ENCODE measurements at regions not wholly inside any gene's neighbourhood (a gene's known extent, or its start where the extent isn't known, plus 50 kb on each side); places are given as distances from the start of the nearest gene placed in this dataset.
"Not testable (repeated sequence)": the region's sequence is repeated elsewhere in the genome, so short reads cannot be mapped to it uniquely, and the experiment has no call there.

- POLR2A ChIA-PET = no interaction called here
- no peaks in the 10 kb centered on the region for H3K9me3 Mint-ChIP-seq
- no peak overlapping the region for H3K4me3 Mint-ChIP-seq
- H3K4me1 Mint-ChIP-seq (ENCODE audit: low read depth) = no peaks in the 10 kb centered on the region
- H3K27ac Mint-ChIP-seq = no peak overlapping the region
- intact Hi-C loops (cut with micrococcal nuclease) = no loop called here
- CTCF ChIA-PET = interaction anchor here (1.1 to 1.5 kb wide), 2 partner anchors 64 to 71 kb away, joined by 3 to 4 read pairs; partner anchors contain the start of gene FYN
- H3K27me3 Mint-ChIP-seq = no peaks in the 10 kb centered on the region
- DNase-seq = no peak
- no peaks in the 10 kb centered on the region for H3K36me3 Mint-ChIP-seq
These were observed 71.3 kb upstream of the FYN start for GRCh38 chr6:111944541-111944940.

GRCh38 chr6:111949546-111949945 lies 76.3 kb upstream of the FYN start:
- Mint-ChIP-seq H3K27ac (no peak overlapping the region), H3K36me3 (no peaks in the 10 kb centered on the region), H3K4me1 (ENCODE audit: low read depth) (peaks cover 5% of the 10 kb centered on the region), H3K9me3 (no peaks in the 10 kb centered on the region), H3K27me3 (no peaks in the 10 kb centered on the region), H3K4me3 (no peak overlapping the region)
- ChIA-PET POLR2A (no interaction called here), CTCF (no interaction called here)
- DNase-seq = no peak
- intact Hi-C loops (cut with micrococcal nuclease) = no loop called here

- H3K9me3 Mint-ChIP-seq; H3K27ac Mint-ChIP-seq; CTCF ChIA-PET; intact Hi-C loops (cut with micrococcal nuclease); H3K36me3 Mint-ChIP-seq; H3K4me3 Mint-ChIP-seq; H3K4me1 Mint-ChIP-seq (ENCODE audit: low read depth); H3K27me3 Mint-ChIP-seq; DNase-seq; POLR2A ChIA-PET: not testable (repeated sequence)
These were observed 76.7 kb upstream of the FYN start for GRCh38 chr6:111949984-111950383.

- Mint-ChIP-seq H3K36me3 (no peaks in the 10 kb centered on the region), H3K27ac (no peak overlapping the region), H3K9me3 (no peaks in the 10 kb centered on the region), H3K4me1 (ENCODE audit: low read depth) (peaks cover 5% of the 10 kb centered on the region), H3K4me3 (no peak overlapping the region), H3K27me3 (no peaks in the 10 kb centered on the region)
- CTCF ChIA-PET = no interaction called here
- POLR2A ChIA-PET = no interaction called here
- no peak for DNase-seq
- intact Hi-C loops (cut with micrococcal nuclease) = no loop called here
These were observed 77.6 kb upstream of the FYN start for GRCh38 chr6:111950661-111951496.

GRCh38 chr6:111951497-111952085 lies 78.3 kb upstream of the FYN start:
- no peaks in the 10 kb centered on the region for H3K9me3 Mint-ChIP-seq

GRCh38 chr6:111952274-111952673 lies 79.0 kb upstream of the FYN start:
- CTCF ChIA-PET = no interaction called here
- no peak for DNase-seq
- Mint-ChIP-seq H3K4me1 (ENCODE audit: low read depth) (peaks cover 5% of the 10 kb centered on the region), H3K9me3 (no peaks in the 10 kb centered on the region), H3K4me3 (no peak overlapping the region), H3K27ac (no peak overlapping the region), H3K27me3 (no peaks in the 10 kb centered on the region), H3K36me3 (no peaks in the 10 kb centered on the region)
- POLR2A ChIA-PET = no interaction called here
- intact Hi-C loops (cut with micrococcal nuclease) = no loop called here

More at GRCh38 chr6:111951497-111952085, 78.3 kb upstream of the FYN start:
- DNase-seq = no peak
- Mint-ChIP-seq H3K36me3 (no peaks in the 10 kb centered on the region), H3K27me3 (no peaks in the 10 kb centered on the region), H3K4me1 (ENCODE audit: low read depth) (peaks cover 5% of the 10 kb centered on the region), H3K4me3 (no peak overlapping the region), H3K27ac (no peak overlapping the region)
- ChIA-PET POLR2A (no interaction called here), CTCF (no interaction called here)
- intact Hi-C loops (cut with micrococcal nuclease) = no loop called here

GRCh38 chr6:111952821-111953540 lies 79.7 kb upstream of the FYN start:
- Mint-ChIP-seq H3K9me3 (no peaks in the 10 kb centered on the region), H3K4me3 (no peak overlapping the region), H3K4me1 (ENCODE audit: low read depth) (peaks cover 5% of the 10 kb centered on the region), H3K27ac (no peak overlapping the region), H3K27me3 (no peaks in the 10 kb centered on the region), H3K36me3 (no peaks in the 10 kb centered on the region)
- ChIA-PET POLR2A (no interaction called here), CTCF (no interaction called here)
- intact Hi-C loops (cut with micrococcal nuclease) = no loop called here
- no peak for DNase-seq

GRCh38 chr6:111956098-111956497 lies 82.8 kb upstream of the FYN start:
- CTCF ChIA-PET = no interaction called here
- Mint-ChIP-seq H3K36me3 (no peaks in the 10 kb centered on the region), H3K9me3 (no peaks in the 10 kb centered on the region), H3K4me1 (ENCODE audit: low read depth) (peaks cover 5% of the 10 kb centered on the region), H3K4me3 (no peak overlapping the region), H3K27ac (no peak overlapping the region), H3K27me3 (no peaks in the 10 kb centered on the region)
- intact Hi-C loops (cut with micrococcal nuclease) = no loop called here
- POLR2A ChIA-PET = no interaction called here
- no peak for DNase-seq

- no peak overlapping the region for H3K27ac Mint-ChIP-seq
- H3K4me3 Mint-ChIP-seq = no peak overlapping the region
- no peaks in the 10 kb centered on the region for H3K27me3 Mint-ChIP-seq
- ChIA-PET CTCF (no interaction called here), POLR2A (no interaction called here)
- H3K4me1 Mint-ChIP-seq (ENCODE audit: low read depth) = peaks cover 5% of the 10 kb centered on the region
- intact Hi-C loops (cut with micrococcal nuclease) = no loop called here
- DNase-seq = no peak
- H3K36me3 Mint-ChIP-seq = no peaks in the 10 kb centered on the region
- H3K9me3 Mint-ChIP-seq = no peaks in the 10 kb centered on the region
These were observed 84.5 kb upstream of the FYN start for GRCh38 chr6:111957623-111958315.

- intact Hi-C loops (cut with micrococcal nuclease) = no loop called here
- no peaks in the 10 kb centered on the region for H3K36me3 Mint-ChIP-seq
- H3K27ac Mint-ChIP-seq = no peak overlapping the region
- ChIA-PET POLR2A (no interaction called here), CTCF (no interaction called here)
- H3K27me3 Mint-ChIP-seq = no peaks in the 10 kb centered on the region
- no peaks in the 10 kb centered on the region for H3K9me3 Mint-ChIP-seq
- H3K4me3 Mint-ChIP-seq = no peak overlapping the region
- H3K4me1 Mint-ChIP-seq (ENCODE audit: low read depth) = peaks cover 4% of the 10 kb centered on the region
- DNase-seq = no peak
These were observed 85.3 kb upstream of the FYN start for GRCh38 chr6:111958534-111958933.

- Mint-ChIP-seq H3K36me3 (no peaks in the 10 kb centered on the region), H3K9me3 (no peaks in the 10 kb centered on the region), H3K27ac (no peak overlapping the region), H3K4me3 (no peak overlapping the region), H3K4me1 (ENCODE audit: low read depth) (peaks cover 4% of the 10 kb centered on the region), H3K27me3 (no peaks in the 10 kb centered on the region)
- DNase-seq = no peak
- ChIA-PET POLR2A (no interaction called here), CTCF (no interaction called here)
- intact Hi-C loops (cut with micrococcal nuclease) = no loop called here
These were observed 86.5 kb upstream of the FYN start for GRCh38 chr6:111959766-111960165.

GRCh38 chr6:111967131-111967530 lies 86.8 kb upstream of the CCN6 start:
- H3K36me3 Mint-ChIP-seq = no peaks in the 10 kb centered on the region
- ChIA-PET CTCF (no interaction called here), POLR2A (interaction anchor here (0.6 to 1.0 kb wide), 2 partner anchors 88 to 126 kb away, joined by 3 read pairs; no protein-coding TSS in a partner anchor)
- DNase-seq = no peak
- intact Hi-C loops (cut with micrococcal nuclease) = no loop called here
- no peaks in the 10 kb centered on the region for H3K27me3 Mint-ChIP-seq
- H3K27ac Mint-ChIP-seq = no peak overlapping the region
- H3K9me3 Mint-ChIP-seq = no peaks in the 10 kb centered on the region
- no peak overlapping the region for H3K4me3 Mint-ChIP-seq
- H3K4me1 Mint-ChIP-seq (ENCODE audit: low read depth) = peaks cover 14% of the 10 kb centered on the region

Measured in activated CD4-positive, alpha-beta memory T cell treated with anti-CD3 and anti-CD28 coated beads for 36 hours (primary cell).